ENCODE measurements at regions not wholly inside any gene's neighbourhood (a gene's known extent, or its start where the extent isn't known, plus 50 kb on each side); places are given as distances from the start of the nearest gene placed in this dataset.

- POLR2A ChIA-PET = no interaction called here
- H3K4me1 ChIP-seq (ENCODE audit: control insufficient read depth, extremely low read depth, insufficient read depth, low read length) = no peaks in the 10 kb centered on the region
- no peak overlapping the region for H3K9ac ChIP-seq (replicated peaks; ENCODE audit: extremely low read depth, insufficient read depth, low read length)
- DNase-seq (ENCODE audit: low read depth, low spot score) (no peak), FAIRE-seq (no peak)
- H3K36me3 ChIP-seq (ENCODE audit: control insufficient read depth in 2 of 2, extremely low read depth in 1 of 2, insufficient read depth in 2 of 2, low read length in 2 of 2) = no peaks in the 10 kb centered on the region
- intact Hi-C loops (cut with micrococcal nuclease) (no loop called here), dilution Hi-C loops (cut with MboI; ENCODE audit: extremely low pct_ligation_motif_present, low sequenced_read_pairs) (no loop called here)
- H3K27ac ChIP-seq (ENCODE audit: insufficient read depth, low read depth, low read length) = no peak overlapping the region
- CTCF ChIA-PET = no interaction called here
- H3K9me3 ChIP-seq (replicated peaks; ENCODE audit: control insufficient read depth, insufficient read depth, low read length) = peaks cover 2% of the 10 kb centered on the region
- H3K27me3 ChIP-seq (ENCODE audit: control insufficient read depth in 2 of 2, insufficient read depth in 2 of 2, low read length in 2 of 2) = no peaks in the 10 kb centered on the region
- no peaks in the 10 kb centered on the region for H3K79me2 ChIP-seq (ENCODE audit: control insufficient read depth, insufficient read depth, low read length)
- TF ChIP-seq, protein P1, sequence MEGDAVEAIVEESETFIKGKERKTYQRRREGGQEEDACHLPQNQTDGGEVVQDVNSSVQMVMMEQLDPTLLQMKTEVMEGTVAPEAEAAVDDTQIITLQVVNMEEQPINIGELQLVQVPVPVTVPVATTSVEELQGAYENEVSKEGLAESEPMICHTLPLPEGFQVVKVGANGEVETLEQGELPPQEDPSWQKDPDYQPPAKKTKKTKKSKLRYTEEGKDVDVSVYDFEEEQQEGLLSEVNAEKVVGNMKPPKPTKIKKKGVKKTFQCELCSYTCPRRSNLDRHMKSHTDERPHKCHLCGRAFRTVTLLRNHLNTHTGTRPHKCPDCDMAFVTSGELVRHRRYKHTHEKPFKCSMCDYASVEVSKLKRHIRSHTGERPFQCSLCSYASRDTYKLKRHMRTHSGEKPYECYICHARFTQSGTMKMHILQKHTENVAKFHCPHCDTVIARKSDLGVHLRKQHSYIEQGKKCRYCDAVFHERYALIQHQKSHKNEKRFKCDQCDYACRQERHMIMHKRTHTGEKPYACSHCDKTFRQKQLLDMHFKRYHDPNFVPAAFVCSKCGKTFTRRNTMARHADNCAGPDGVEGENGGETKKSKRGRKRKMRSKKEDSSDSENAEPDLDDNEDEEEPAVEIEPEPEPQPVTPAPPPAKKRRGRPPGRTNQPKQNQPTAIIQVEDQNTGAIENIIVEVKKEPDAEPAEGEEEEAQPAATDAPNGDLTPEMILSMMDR (IDR thresholded peaks at IDR 0.05; ENCODE audit: extremely low read depth in 1 of 2, insufficient read depth in 1 of 2, low read depth in 1 of 2, low read length in 2 of 2) = no peak
- TF ChIP-seq, protein P2, sequence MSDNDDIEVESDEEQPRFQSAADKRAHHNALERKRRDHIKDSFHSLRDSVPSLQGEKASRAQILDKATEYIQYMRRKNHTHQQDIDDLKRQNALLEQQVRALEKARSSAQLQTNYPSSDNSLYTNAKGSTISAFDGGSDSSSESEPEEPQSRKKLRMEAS (IDR thresholded peaks at IDR 0.05; ENCODE audit: insufficient read depth, insufficient read length) = no peak
- TF ChIP-seq EZH2 (IDR thresholded peaks at IDR 0.05; ENCODE audit: borderline replicate concordance, low read depth, low read length, severe bottlenecking) (no peak), POLR2A (IDR thresholded peaks at IDR 0.05; ENCODE audit: low read depth, low read length) (no peak), GATA2 (IDR thresholded peaks at IDR 0.05; ENCODE audit: insufficient read depth, insufficient read length, low read depth, low read length) (no peak), JUN (IDR thresholded peaks at IDR 0.05; ENCODE audit: borderline replicate concordance, insufficient read depth, insufficient read length, low read depth) (no peak), FOS (IDR thresholded peaks at IDR 0.05; ENCODE audit: borderline replicate concordance, insufficient read depth, low read length) (no peak), POLR2AphosphoS5 (IDR thresholded peaks at IDR 0.05; ENCODE audit: insufficient read depth, low read depth, low read length) (no peak), MYC (IDR thresholded peaks at IDR 0.05; ENCODE audit: low read depth, low read length) (no peak)
- no TSS peak for BruUV-seq (replicated peaks)
- no peak overlapping the region for H3K4me2 ChIP-seq (ENCODE audit: insufficient read depth, low read length)
- H3K4me3 ChIP-seq (replicated peaks in 1 of 3; ENCODE audit: insufficient read depth in 1 of 3, low read depth in 1 of 3, low read length in 3 of 3) = no peak overlapping the region
- H2AFZ ChIP-seq (ENCODE audit: low read depth, low read length) = no peak overlapping the region
- H4K20me1 ChIP-seq (replicated peaks; ENCODE audit: control insufficient read depth, extremely low read depth, insufficient read depth, low read length) = no peaks in the 10 kb centered on the region
- H3K9me1 ChIP-seq (replicated peaks; ENCODE audit: control insufficient read depth, extremely low read depth, insufficient read depth, low read length) = no peaks in the 10 kb centered on the region
These were observed 488.6 kb upstream of the WWC1 start for GRCh38 chr5:167802755-167803431.

Measured in endothelial cell of umbilical vein (primary cell).